ENCODE measurements at regions not wholly inside any gene's neighbourhood (a gene's known extent, or its start where the extent isn't known, plus 50 kb on each side); places are given as distances from the start of the nearest gene placed in this dataset.

- no peak for DNase-seq
- Histone ChIP-seq H2AFZ (ENCODE audit: low read depth, low read length) (no peak overlapping the region), H3K18ac (ENCODE audit: low read depth in 1 of 2, low read length in 2 of 2) (no peak overlapping the region), H2BK15ac (ENCODE audit: low read depth, poor library complexity, severe bottlenecking) (no peak overlapping the region), H3K9ac (ENCODE audit: low read length) (no peak overlapping the region), H3K27me3 (ENCODE audit: control insufficient read depth in 1 of 2, insufficient read depth in 1 of 2, low read length in 2 of 2) (peaks cover 0 to 13% of the 10 kb centered on the region in 2 experiments), H3K27ac (ENCODE audit: low read length, poor library complexity, severe bottlenecking) (no peak overlapping the region), H2BK12ac (ENCODE audit: low read length in 2 of 2) (no peak overlapping the region), H3K4me2 (ENCODE audit: low read length, poor library complexity, severe bottlenecking) (no peak overlapping the region), H2BK120ac (ENCODE audit: low read depth, low read length) (no peak overlapping the region), H4K8ac (ENCODE audit: low read length) (no peak overlapping the region), H3K4me3 (ENCODE audit: insufficient read depth in 1 of 2, low read depth in 1 of 2, low read length in 2 of 2) (no peak overlapping the region), H3K4ac (ENCODE audit: low read depth in 1 of 2, low read length in 2 of 2) (no peak overlapping the region), H3K4me1 (ENCODE audit: control insufficient read depth, insufficient read depth, low read depth, low read length) (peaks cover 1% of the 10 kb centered on the region), H3K9me3 (ENCODE audit: control insufficient read depth, low read length) (no peaks in the 10 kb centered on the region), H3K36me3 (ENCODE audit: control insufficient read depth in 1 of 2, insufficient read depth in 2 of 2, low read depth in 1 of 2, low read length in 2 of 2) (no peaks in the 10 kb centered on the region), H3K79me1 (replicated peaks; ENCODE audit: low read length, poor library complexity, severe bottlenecking) (no peaks in the 10 kb centered on the region), H2BK5ac (ENCODE audit: low read depth, low read length, poor library complexity, severe bottlenecking) (no peak overlapping the region), H3K23ac (ENCODE audit: low read length in 2 of 2) (no peak overlapping the region), H4K91ac (ENCODE audit: low read length) (no peak overlapping the region), H3K14ac (ENCODE audit: low read length in 2 of 2) (no peak overlapping the region), H2AK5ac (ENCODE audit: low read length, severe bottlenecking) (no peak overlapping the region)
- 77% methylated on average over 4 of the region's 4 CpGs for WGBS
Measured at GRCh38 chr13:106911627-106912026, 343.7 kb upstream of the ARGLU1 start.

- H2BK120ac ChIP-seq (ENCODE audit: low read depth, low read length) = no peak overlapping the region
- H2AFZ ChIP-seq (ENCODE audit: low read depth, low read length) = no peak overlapping the region
- no peak overlapping the region for H3K9ac ChIP-seq (ENCODE audit: low read length)
- no peak overlapping the region for H3K14ac ChIP-seq (ENCODE audit: low read length in 2 of 2)
- H3K27ac ChIP-seq (ENCODE audit: low read length, poor library complexity, severe bottlenecking) = no peak overlapping the region
- no peaks in the 10 kb centered on the region for H3K9me3 ChIP-seq (ENCODE audit: control insufficient read depth, low read length)
- no peak overlapping the region for H3K23ac ChIP-seq (ENCODE audit: low read length in 2 of 2)
- H3K4me3 ChIP-seq (ENCODE audit: insufficient read depth in 1 of 2, low read depth in 1 of 2, low read length in 2 of 2) = no peak overlapping the region
- H2BK5ac ChIP-seq (ENCODE audit: low read depth, low read length, poor library complexity, severe bottlenecking) = no peak overlapping the region
- H3K4me2 ChIP-seq (ENCODE audit: low read length, poor library complexity, severe bottlenecking) = no peak overlapping the region
- H3K79me1 ChIP-seq (replicated peaks; ENCODE audit: low read length, poor library complexity, severe bottlenecking) = no peaks in the 10 kb centered on the region
- H3K18ac ChIP-seq (ENCODE audit: low read depth in 1 of 2, low read length in 2 of 2) = no peak overlapping the region
- no peak overlapping the region for H2BK12ac ChIP-seq (ENCODE audit: low read length in 2 of 2)
- no peaks in the 10 kb centered on the region for H3K36me3 ChIP-seq (ENCODE audit: control insufficient read depth in 1 of 2, insufficient read depth in 2 of 2, low read depth in 1 of 2, low read length in 2 of 2)
- no peak overlapping the region for H4K91ac ChIP-seq (ENCODE audit: low read length)
- no peak overlapping the region for H2BK15ac ChIP-seq (ENCODE audit: low read depth, poor library complexity, severe bottlenecking)
- no peak overlapping the region for H2AK5ac ChIP-seq (ENCODE audit: low read length, severe bottlenecking)
- no peak for DNase-seq
- H3K27me3 ChIP-seq (ENCODE audit: control insufficient read depth in 1 of 2, insufficient read depth in 1 of 2, low read length in 2 of 2) = peaks cover 0 to 16% of the 10 kb centered on the region in 2 experiments
- WGBS = 80% methylated on average over 5 of the region's 5 CpGs
- no peak overlapping the region for H3K4ac ChIP-seq (ENCODE audit: low read depth in 1 of 2, low read length in 2 of 2)
- H3K4me1 ChIP-seq (ENCODE audit: control insufficient read depth, insufficient read depth, low read depth, low read length) = peaks cover 1% of the 10 kb centered on the region
- H4K8ac ChIP-seq (ENCODE audit: low read length) = no peak overlapping the region
Measured at GRCh38 chr13:106911020-106911419, 343.1 kb upstream of the ARGLU1 start.

GRCh38 chr13:106906426-106906996, 338.6 kb upstream of the ARGLU1 start:
- Histone ChIP-seq H3K27ac (ENCODE audit: low read length, poor library complexity, severe bottlenecking) (no peak overlapping the region), H3K9ac (ENCODE audit: low read length) (no peak overlapping the region), H3K14ac (ENCODE audit: low read length in 2 of 2) (no peak overlapping the region), H3K23ac (ENCODE audit: low read length in 2 of 2) (no peak overlapping the region), H2AK5ac (ENCODE audit: low read length, severe bottlenecking) (no peak overlapping the region), H3K18ac (ENCODE audit: low read depth in 1 of 2, low read length in 2 of 2) (no peak overlapping the region), H2AFZ (ENCODE audit: low read depth, low read length) (no peak overlapping the region), H3K27me3 (ENCODE audit: control insufficient read depth in 1 of 2, insufficient read depth in 1 of 2, low read length in 2 of 2) (peaks cover 0 to 16% of the 10 kb centered on the region in 2 experiments), H4K91ac (ENCODE audit: low read length) (no peak overlapping the region), H2BK120ac (ENCODE audit: low read depth, low read length) (no peak overlapping the region), H2BK5ac (ENCODE audit: low read depth, low read length, poor library complexity, severe bottlenecking) (no peak overlapping the region), H3K4me2 (ENCODE audit: low read length, poor library complexity, severe bottlenecking) (no peak overlapping the region), H2BK12ac (ENCODE audit: low read length in 2 of 2) (no peak overlapping the region), H3K36me3 (ENCODE audit: control insufficient read depth in 1 of 2, insufficient read depth in 2 of 2, low read depth in 1 of 2, low read length in 2 of 2) (peaks cover 0 to 5% of the 10 kb centered on the region in 2 experiments), H3K4me3 (ENCODE audit: insufficient read depth in 1 of 2, low read depth in 1 of 2, low read length in 2 of 2) (no peak overlapping the region), H3K4me1 (ENCODE audit: control insufficient read depth, insufficient read depth, low read depth, low read length) (no peaks in the 10 kb centered on the region), H4K8ac (ENCODE audit: low read length) (no peak overlapping the region), H3K79me1 (replicated peaks; ENCODE audit: low read length, poor library complexity, severe bottlenecking) (no peaks in the 10 kb centered on the region), H3K4ac (ENCODE audit: low read depth in 1 of 2, low read length in 2 of 2) (no peak overlapping the region), H3K9me3 (ENCODE audit: control insufficient read depth, low read length) (no peaks in the 10 kb centered on the region), H2BK15ac (ENCODE audit: low read depth, poor library complexity, severe bottlenecking) (no peak overlapping the region)
- WGBS = 91% methylated on average over 12 of the region's 13 CpGs
- no peak for DNase-seq

- Histone ChIP-seq H2AK5ac (ENCODE audit: low read length, severe bottlenecking) (no peak overlapping the region), H4K91ac (ENCODE audit: low read length) (no peak overlapping the region), H2BK120ac (ENCODE audit: low read depth, low read length) (no peak overlapping the region), H2BK12ac (ENCODE audit: low read length in 2 of 2) (no peak overlapping the region), H2BK15ac (ENCODE audit: low read depth, poor library complexity, severe bottlenecking) (no peak overlapping the region), H3K36me3 (ENCODE audit: control insufficient read depth in 1 of 2, insufficient read depth in 2 of 2, low read depth in 1 of 2, low read length in 2 of 2) (peaks cover 0 to 5% of the 10 kb centered on the region in 2 experiments), H2AFZ (ENCODE audit: low read depth, low read length) (no peak overlapping the region), H3K4ac (ENCODE audit: low read depth in 1 of 2, low read length in 2 of 2) (no peak overlapping the region), H3K23ac (ENCODE audit: low read length in 2 of 2) (no peak overlapping the region), H3K27ac (ENCODE audit: low read length, poor library complexity, severe bottlenecking) (no peak overlapping the region), H4K8ac (ENCODE audit: low read length) (no peak overlapping the region), H3K14ac (ENCODE audit: low read length in 2 of 2) (no peak overlapping the region), H3K4me2 (ENCODE audit: low read length, poor library complexity, severe bottlenecking) (no peak overlapping the region), H3K4me3 (ENCODE audit: insufficient read depth in 1 of 2, low read depth in 1 of 2, low read length in 2 of 2) (no peak overlapping the region), H3K27me3 (ENCODE audit: control insufficient read depth in 1 of 2, insufficient read depth in 1 of 2, low read length in 2 of 2) (peaks cover 0 to 16% of the 10 kb centered on the region in 2 experiments), H3K4me1 (ENCODE audit: control insufficient read depth, insufficient read depth, low read depth, low read length) (no peaks in the 10 kb centered on the region), H2BK5ac (ENCODE audit: low read depth, low read length, poor library complexity, severe bottlenecking) (no peak overlapping the region), H3K18ac (ENCODE audit: low read depth in 1 of 2, low read length in 2 of 2) (no peak overlapping the region), H3K9ac (ENCODE audit: low read length) (no peak overlapping the region), H3K79me1 (replicated peaks; ENCODE audit: low read length, poor library complexity, severe bottlenecking) (no peaks in the 10 kb centered on the region), H3K9me3 (ENCODE audit: control insufficient read depth, low read length) (no peaks in the 10 kb centered on the region)
- 70% methylated on average over 9 of the region's 14 CpGs for WGBS
- DNase-seq = no peak
Measured at GRCh38 chr13:106905380-106906162, 337.6 kb upstream of the ARGLU1 start.

Measured in mesenchymal stem cell (in vitro differentiated cells and primary cell).